Epithelial cell of prostate (primary cell): ENCODE measurements at regions not wholly inside any gene's neighbourhood (a gene's known extent, or its start where the extent isn't known, plus 50 kb on each side); places are given as distances from the start of the nearest gene placed in this dataset.
A peak's percentile ranks its signal among the peaks of the same experiment; 100 is the strongest.
"Not testable (repeated sequence)": the region's sequence is repeated elsewhere in the genome, so short reads cannot be mapped to it uniquely, and the experiment has no call there.

Experiments used
- DNase-seq: peaks from one replicate; pipeline ENCODE4 v3.0.0-alpha.2; 2011; ENCODE audit warnings: low read depth, low spot score
- H3K27ac ChIP-seq: fragments of 450-650 bp; 2 replicates; pipeline ENCODE4 v1.5.1; 2017; ENCODE audit warnings: mild to moderate bottlenecking

GRCh38 chr10:124324856-124325632 is 93.7 kb downstream of the OAT start:
- DNase-seq = no peak
- H3K27ac ChIP-seq = no peak overlapping the region

GRCh38 chr10:124324451-124324850 is 94.3 kb downstream of the OAT start:
- DNase-seq = no peak
- no peak overlapping the region for H3K27ac ChIP-seq

- H3K27ac ChIP-seq = no peak overlapping the region
- DNase-seq = no peak
Observed at GRCh38 chr10:124323806-124324205, 94.9 kb downstream of the OAT start.

GRCh38 chr10:124323111-124323725 is 95.5 kb downstream of the OAT start:
- no peak overlapping the region for H3K27ac ChIP-seq
- no peak for DNase-seq

- no peak for DNase-seq
- no peak overlapping the region for H3K27ac ChIP-seq
Observed at GRCh38 chr10:124322191-124322980, 96.3 kb downstream of the OAT start.

- no peak overlapping the region for H3K27ac ChIP-seq
- DNase-seq = no peak
Observed at GRCh38 chr10:124321433-124322089, 97.2 kb downstream of the OAT start.

GRCh38 chr10:124320778-124321432 is 97.8 kb downstream of the OAT start:
- no peak for DNase-seq
- no peak overlapping the region for H3K27ac ChIP-seq

GRCh38 chr10:124319926-124320391 is 98.8 kb downstream of the OAT start:
- no peak for DNase-seq
- no peak overlapping the region for H3K27ac ChIP-seq

GRCh38 chr10:124319520-124319919 is 99.2 kb downstream of the OAT start:
- not testable (repeated sequence) for DNase-seq, H3K27ac ChIP-seq

- DNase-seq = no peak
- H3K27ac ChIP-seq = no peak overlapping the region
Observed at GRCh38 chr10:124318811-124319210, 99.9 kb downstream of the OAT start.

GRCh38 chr10:124318076-124318475 is 100.6 kb downstream of the OAT start:
- DNase-seq = no peak
- no peak overlapping the region for H3K27ac ChIP-seq

GRCh38 chr10:124316326-124316725 is 102.4 kb downstream of the OAT start:
- H3K27ac ChIP-seq = no peak overlapping the region
- no peak for DNase-seq

- DNase-seq = no peak
- H3K27ac ChIP-seq = no peak overlapping the region
Observed at GRCh38 chr10:124315591-124316270, 103.0 kb downstream of the OAT start.

GRCh38 chr10:124313374-124313773 is 105.3 kb downstream of the OAT start:
- H3K27ac ChIP-seq = no peak overlapping the region
- no peak for DNase-seq

- no peak overlapping the region for H3K27ac ChIP-seq
- no peak for DNase-seq
Observed at GRCh38 chr10:124308811-124309210, 109.9 kb downstream of the OAT start.

- no peak for DNase-seq
- H3K27ac ChIP-seq = no peak overlapping the region
Observed at GRCh38 chr10:124308056-124308645, 110.6 kb downstream of the OAT start.

GRCh38 chr10:124307591-124307990 is 111.1 kb downstream of the OAT start:
- no peak for DNase-seq
- H3K27ac ChIP-seq = no peak overlapping the region

GRCh38 chr10:124306922-124307371 is 111.8 kb downstream of the OAT start:
- H3K27ac ChIP-seq = no peak overlapping the region
- peak; percentile 18 for DNase-seq

GRCh38 chr10:124306520-124306919 is 112.2 kb downstream of the OAT start:
- no peak overlapping the region for H3K27ac ChIP-seq
- no peak for DNase-seq
